HCT116 (cell line): ENCODE measurements at regions not wholly inside any gene's neighbourhood (a gene's known extent, or its start where the extent isn't known, plus 50 kb on each side); places are given as distances from the start of the nearest gene placed in this dataset.

Experiments
- ATAC-seq: fragments of 200-7000 bp; cut with Tn5 transposase; 2 replicates; pipeline ENCODE4 v1.9.1; 2020; ENCODE audit warnings: mild to moderate bottlenecking, moderate library complexity
- BruUV-seq: library from RNA; stranded (reverse); fragments of 400-500 nt; replicated peaks from 2 replicates; lab custom pipeline; 2021; lab: Mats Ljungman, UMichigan
- CTCF ChIA-PET: fragments of 300-600 bp; sonication (Branson Sonifier 250); formaldehyde crosslinking; loops from one replicate; lab custom pipeline; 2021; ENCODE audit warnings: antibody characterized with exemption; lab: Charles Lee
- POLR2A ChIA-PET: fragments of 300-600, 350-600 bp; sonication (Branson Sonifier 250); formaldehyde crosslinking; loops from one replicate; lab custom pipeline; 2021; ENCODE audit warnings: antibody characterized with exemption; lab: Charles Lee
- RAD21 ChIA-PET, 2 experiments: fragments of 300-600 bp; sonication (Branson Sonifier 250); formaldehyde crosslinking; loops; one replicate each; lab custom pipeline; 2023; ENCODE audit warnings: low total read pairs in 2 of 2; ENCODE audit not compliant: uncharacterized antibody in 2 of 2, unreplicated experiment in 2 of 2, low non-redundant PET in 1 of 2; lab: Charles Lee
- DNase-seq: peaks from one replicate; pipeline ENCODE4 v3.0.0-alpha.2; 2010; ENCODE audit warnings: low read depth, low spot score
- H2AFZ ChIP-seq: fragments of 200-600 bp; shearing (Covaris generic), sonication (generic); 2 replicates; pipeline ENCODE4 v1.6.1; 2017; ENCODE audit warnings: low read depth, mixed run types, mixed read lengths, antibody characterized with exemption, low read length; ENCODE audit not compliant: poor library complexity, severe bottlenecking
- H3K27ac ChIP-seq: 2 replicates; pipeline ENCODE4 v1.5.1; 2012; ENCODE audit warnings: low read depth, low read length
- H3K27me3 ChIP-seq: fragments of 200-600 bp; sonication (generic); 2 replicates; pipeline ENCODE4 v1.6.1; 2016; ENCODE audit warnings: mixed run types, low read length, mixed read lengths; ENCODE audit not compliant: insufficient read depth
- H3K36me3 ChIP-seq, 2 experiments: fragments of 200-500 bp in 1 of 2; fragments of 200-600 bp in 1 of 2; sonication (Bioruptor generic) in 1 of 2; sonication (generic) in 1 of 2; 2 replicates each; pipeline versions ENCODE4 v1.5.1 to v1.6.1; 2014 to 2016; ENCODE audit warnings: low read length in 2 of 2, inconsistent platforms in 1 of 2, mixed read lengths in 1 of 2, mixed run types in 1 of 2; ENCODE audit not compliant: insufficient read depth in 2 of 2, control insufficient read depth in 1 of 2
- H3K4me1 ChIP-seq, 2 experiments: fragments of 200-600 bp in 1 of 2; sonication (generic) in 1 of 2; 2 replicates each; pipeline versions ENCODE4 v1.5.1 to v1.6.1; 2012 to 2017; ENCODE audit warnings: low read length in 2 of 2, inconsistent platforms in 1 of 2, mild to moderate bottlenecking in 1 of 2, mixed read lengths in 1 of 2, mixed run types in 1 of 2, moderate library complexity in 1 of 2; ENCODE audit not compliant: insufficient read depth in 2 of 2, control insufficient read depth in 1 of 2
- H3K4me2 ChIP-seq: fragments of 200-600 bp; sonication (generic); 2 replicates; pipeline ENCODE4 v1.6.1; 2017; ENCODE audit warnings: mixed run types, low read length, mixed read lengths
- H3K4me3 ChIP-seq, 2 experiments: fragments of 200-600 bp in 1 of 2; sonication (generic) in 1 of 2; replicated peaks in 1 of 2; 2 replicates each; pipeline ENCODE4 v1.5.1; 2011 to 2016; ENCODE audit warnings: low read length in 2 of 2, control low read depth in 1 of 2, low read depth in 1 of 2, mild to moderate bottlenecking in 1 of 2, mixed read lengths in 1 of 2, mixed run types in 1 of 2
- H3K79me2 ChIP-seq: fragments of 200-600 bp; sonication (generic); 2 replicates; pipeline ENCODE4 v1.6.1; 2017; ENCODE audit warnings: mild to moderate bottlenecking, mixed run types, low read length, moderate library complexity, mixed read lengths; ENCODE audit not compliant: insufficient read depth
- H3K9ac ChIP-seq: fragments of 200-600 bp; sonication (generic); 2 replicates; pipeline ENCODE4 v1.6.1; 2016; ENCODE audit warnings: low read length, mixed read lengths
- H3K9me2 ChIP-seq: fragments of 200-600 bp; sonication (generic), shearing (Covaris generic); 2 replicates; pipeline ENCODE4 v1.6.1; 2017; ENCODE audit warnings: mixed run types, mild to moderate bottlenecking, moderate library complexity; ENCODE audit not compliant: insufficient read depth
- H3K9me3 ChIP-seq, 2 experiments: fragments of 200-500 bp in 1 of 2; fragments of 200-600 bp in 1 of 2; sonication (Bioruptor generic) in 1 of 2; sonication (generic) in 1 of 2; 2 replicates each; pipeline ENCODE4 v1.6.1; 2014 to 2017; ENCODE audit warnings: low read length in 2 of 2, mixed read lengths in 2 of 2, inconsistent platforms in 1 of 2, low read depth in 1 of 2, mild to moderate bottlenecking in 1 of 2, mixed run types in 1 of 2, moderate library complexity in 1 of 2; ENCODE audit not compliant: control insufficient read depth in 1 of 2, insufficient read depth in 1 of 2
- H4K20me1 ChIP-seq: fragments of 200-600 bp; sonication (generic), shearing (Covaris generic); 2 replicates; pipeline ENCODE4 v1.6.1; 2017; ENCODE audit warnings: mixed run types, mild to moderate bottlenecking, moderate library complexity; ENCODE audit not compliant: insufficient read depth
- ATF3 ChIP-seq: IDR thresholded peaks from 2 replicates; pipeline ENCODE4 v1.6.1; 2012
- EGR1 ChIP-seq: IDR thresholded peaks from 2 replicates; pipeline ENCODE4 v1.6.1; 2012; ENCODE audit warnings: low read depth
- POLR2AphosphoS5 ChIP-seq: IDR thresholded peaks from 2 replicates; pipeline ENCODE4 v1.6.1; 2011; ENCODE audit warnings: mild to moderate bottlenecking, low read depth, low read length, moderate library complexity
- RAD21 ChIP-seq: IDR thresholded peaks from 2 replicates; pipeline ENCODE4 v1.6.1; 2012; ENCODE audit warnings: low read depth, mild to moderate bottlenecking
- REST ChIP-seq: IDR thresholded peaks from 2 replicates; pipeline ENCODE4 v1.6.1; 2012; ENCODE audit warnings: low read depth
- SIN3A ChIP-seq: IDR thresholded peaks from 2 replicates; pipeline ENCODE4 v1.6.1; 2012; ENCODE audit warnings: low read depth
- SP1 ChIP-seq: IDR thresholded peaks from 2 replicates; pipeline ENCODE4 v1.6.1; 2012; ENCODE audit warnings: low read depth
- SRF ChIP-seq: IDR thresholded peaks from 2 replicates; pipeline ENCODE4 v1.6.1; 2012; ENCODE audit warnings: low read depth
- YY1 ChIP-seq: IDR thresholded peaks from 2 replicates; pipeline ENCODE4 v1.6.1; 2011; ENCODE audit warnings: low read length, low read depth, moderate library complexity, mild to moderate bottlenecking; ENCODE audit not compliant: insufficient replicate concordance; ENCODE audit errors: extremely low read depth
- ZNF274 ChIP-seq: fragments of 200-500 bp; sonication (Bioruptor generic); IDR thresholded peaks from 2 replicates; pipeline ENCODE4 v1.6.1; 2014; ENCODE audit warnings: mild to moderate bottlenecking, low read depth, low read length, inconsistent platforms
- intact Hi-C: fragments of 100-400 bp; cut with micrococcal nuclease; formaldehyde crosslinking; loops from 2 replicates; pipeline ENCODE4 v1.10.0; 2022
- TF ChIP-seq, protein P1 (sequence below), 3 experiments: fragments of 200-600 bp in 1 of 3; sonication (generic) in 1 of 3; IDR thresholded peaks in 2 of 3; conservative IDR thresholded peaks in 1 of 3; 2 replicates each; pipeline ENCODE4 v1.5.1; 2012 to 2017; ENCODE audit warnings: low read depth in 2 of 3, low read length in 2 of 3, antibody characterized with exemption in 1 of 3, borderline replicate concordance in 1 of 3, control low read depth in 1 of 3, mild to moderate bottlenecking in 1 of 3, mixed read lengths in 1 of 3, mixed run types in 1 of 3, moderate library complexity in 1 of 3; ENCODE audit not compliant: insufficient read depth in 1 of 3
- TF ChIP-seq, protein P2 (sequence below): IDR thresholded peaks from 2 replicates; pipeline ENCODE4 v1.6.1; 2011; ENCODE audit warnings: mild to moderate bottlenecking, low read length, moderate library complexity; ENCODE audit not compliant: insufficient replicate concordance; ENCODE audit errors: extremely low read depth

- no peak for DNase-seq
- CTCF ChIA-PET, result interaction anchor here (1.4 kb wide), 1 partner anchor 734 kb away, joined by 3 read pairs; no protein-coding TSS in a partner anchor
Observed at GRCh38 chr13:59601993-59602392, 561.7 kb downstream of the DIAPH3 start.

More at GRCh38 chr13:59601993-59602392, 561.7 kb downstream of the DIAPH3 start:
- Histone ChIP-seq H3K4me1 (no peaks in the 10 kb centered on the region), H3K27ac (no peak overlapping the region), H3K9me3 (no peaks in the 10 kb centered on the region), H3K36me3 (no peaks in the 10 kb centered on the region), H3K4me3 (no peak overlapping the region), H2AFZ (no peak overlapping the region), H4K20me1 (no peaks in the 10 kb centered on the region; the same call in 1 of the 2 replicates), H3K4me2 (no peak overlapping the region), H3K79me2 (no peaks in the 10 kb centered on the region), H3K27me3 (no peaks in the 10 kb centered on the region), H3K9me2 (no peaks in the 10 kb centered on the region), H3K9ac (no peak overlapping the region)
- TF ChIP-seq ZNF274, result no peak
- no peak for TF ChIP-seq REST
- no peak for TF ChIP-seq SP1
- TF ChIP-seq ATF3, result no peak
- no peak for TF ChIP-seq SRF
- TF ChIP-seq YY1, result no peak
- TF ChIP-seq EGR1, result no peak
- no peak for TF ChIP-seq SIN3A
- TF ChIP-seq, protein P1, sequence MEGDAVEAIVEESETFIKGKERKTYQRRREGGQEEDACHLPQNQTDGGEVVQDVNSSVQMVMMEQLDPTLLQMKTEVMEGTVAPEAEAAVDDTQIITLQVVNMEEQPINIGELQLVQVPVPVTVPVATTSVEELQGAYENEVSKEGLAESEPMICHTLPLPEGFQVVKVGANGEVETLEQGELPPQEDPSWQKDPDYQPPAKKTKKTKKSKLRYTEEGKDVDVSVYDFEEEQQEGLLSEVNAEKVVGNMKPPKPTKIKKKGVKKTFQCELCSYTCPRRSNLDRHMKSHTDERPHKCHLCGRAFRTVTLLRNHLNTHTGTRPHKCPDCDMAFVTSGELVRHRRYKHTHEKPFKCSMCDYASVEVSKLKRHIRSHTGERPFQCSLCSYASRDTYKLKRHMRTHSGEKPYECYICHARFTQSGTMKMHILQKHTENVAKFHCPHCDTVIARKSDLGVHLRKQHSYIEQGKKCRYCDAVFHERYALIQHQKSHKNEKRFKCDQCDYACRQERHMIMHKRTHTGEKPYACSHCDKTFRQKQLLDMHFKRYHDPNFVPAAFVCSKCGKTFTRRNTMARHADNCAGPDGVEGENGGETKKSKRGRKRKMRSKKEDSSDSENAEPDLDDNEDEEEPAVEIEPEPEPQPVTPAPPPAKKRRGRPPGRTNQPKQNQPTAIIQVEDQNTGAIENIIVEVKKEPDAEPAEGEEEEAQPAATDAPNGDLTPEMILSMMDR (IDR thresholded peaks at IDR 0.05 in 2 of 3, conservative IDR thresholded peaks at IDR 0.05 in 1 of 3; ENCODE audit: borderline replicate concordance in 1 of 3, insufficient read depth in 1 of 3, low read depth in 2 of 3, low read length in 2 of 3), result no peak
- TF ChIP-seq, protein P2, sequence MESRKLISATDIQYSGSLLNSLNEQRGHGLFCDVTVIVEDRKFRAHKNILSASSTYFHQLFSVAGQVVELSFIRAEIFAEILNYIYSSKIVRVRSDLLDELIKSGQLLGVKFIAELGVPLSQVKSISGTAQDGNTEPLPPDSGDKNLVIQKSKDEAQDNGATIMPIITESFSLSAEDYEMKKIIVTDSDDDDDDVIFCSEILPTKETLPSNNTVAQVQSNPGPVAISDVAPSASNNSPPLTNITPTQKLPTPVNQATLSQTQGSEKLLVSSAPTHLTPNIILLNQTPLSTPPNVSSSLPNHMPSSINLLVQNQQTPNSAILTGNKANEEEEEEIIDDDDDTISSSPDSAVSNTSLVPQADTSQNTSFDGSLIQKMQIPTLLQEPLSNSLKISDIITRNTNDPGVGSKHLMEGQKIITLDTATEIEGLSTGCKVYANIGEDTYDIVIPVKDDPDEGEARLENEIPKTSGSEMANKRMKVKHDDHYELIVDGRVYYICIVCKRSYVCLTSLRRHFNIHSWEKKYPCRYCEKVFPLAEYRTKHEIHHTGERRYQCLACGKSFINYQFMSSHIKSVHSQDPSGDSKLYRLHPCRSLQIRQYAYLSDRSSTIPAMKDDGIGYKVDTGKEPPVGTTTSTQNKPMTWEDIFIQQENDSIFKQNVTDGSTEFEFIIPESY, result no peak
- TF ChIP-seq POLR2AphosphoS5, result no peak
- no peak for TF ChIP-seq RAD21
- intact Hi-C loops, result no loop called here
- ChIA-PET RAD21 (no interaction called here), POLR2A (no interaction called here)
- no TSS peak for BruUV-seq
- ATAC-seq, result no peak
